Neural cell (in vitro differentiated cells): ENCODE measurements at regions not wholly inside any gene's neighbourhood (a gene's known extent, or its start where the extent isn't known, plus 50 kb on each side); places are given as distances from the start of the nearest gene placed in this dataset.

ENCODE experiments used
- H2AFZ ChIP-seq: fragments of 200-600, 300-800 bp; sonication (generic), shearing (Covaris generic); 2 replicates; pipeline ENCODE4 v1.6.0; 2014; ENCODE audit warnings: low read depth, mild to moderate bottlenecking, antibody characterized with exemption, low read length, moderate library complexity
- H3F3A ChIP-seq: fragments of 200-600 bp; shearing (Covaris generic); 2 replicates; pipeline ENCODE4 v1.6.1; 2016; ENCODE audit warnings: mild to moderate bottlenecking, moderate library complexity, mixed read lengths, antibody characterized with exemption, low read length; ENCODE audit not compliant: insufficient read depth, poor library complexity, severe bottlenecking
- H3K27ac ChIP-seq: fragments of 200-600, 300-800 bp; sonication (generic), shearing (Covaris generic); 2 replicates; pipeline ENCODE4 v1.5.1; 2014; ENCODE audit warnings: mild to moderate bottlenecking, low read length, moderate library complexity
- H3K27me3 ChIP-seq: fragments of 300-800, 200-600 bp; sonication (generic), shearing (Covaris generic); 2 replicates; pipeline ENCODE4 v1.6.0; 2014; ENCODE audit warnings: mild to moderate bottlenecking, low read depth, low read length, moderate library complexity; ENCODE audit not compliant: insufficient read depth
- H3K36me3 ChIP-seq: fragments of 300-800, 200-600 bp; sonication (generic), shearing (Covaris generic); 2 replicates; pipeline ENCODE4 v1.5.1; 2014; ENCODE audit warnings: mild to moderate bottlenecking, antibody characterized with exemption, low read length, moderate library complexity; ENCODE audit not compliant: insufficient read depth
- H3K4me2 ChIP-seq: fragments of 300-800, 200-600 bp; sonication (generic), shearing (Covaris generic); 2 replicates; pipeline ENCODE4 v1.6.0; 2014; ENCODE audit warnings: mild to moderate bottlenecking, low read length
- H3K4me3 ChIP-seq: fragments of 300-800, 200-600 bp; sonication (generic), shearing (Covaris generic); 2 replicates; pipeline ENCODE4 v1.5.1; 2014; ENCODE audit warnings: mild to moderate bottlenecking, low read length, moderate library complexity
- H3K79me2 ChIP-seq: fragments of 200-600 bp; shearing (Covaris generic); replicated peaks from 2 replicates; pipeline ENCODE4 v1.6.0; 2014; ENCODE audit warnings: mild to moderate bottlenecking, low read length, moderate library complexity; ENCODE audit not compliant: insufficient read depth
- H3K9ac ChIP-seq: fragments of 300-800, 200-600 bp; sonication (generic), shearing (Covaris generic); 2 replicates; pipeline ENCODE4 v1.6.1; 2016; ENCODE audit warnings: mild to moderate bottlenecking, low read length, mixed read lengths
- H3K9me2 ChIP-seq: fragments of 200-600 bp; shearing (Covaris generic); 2 replicates; pipeline ENCODE4 v1.6.1; 2016; ENCODE audit warnings: mild to moderate bottlenecking, low read length, mixed read lengths; ENCODE audit not compliant: insufficient read depth
- H3K9me3 ChIP-seq: fragments of 200-600, 300-800 bp; sonication (generic), shearing (Covaris generic); 2 replicates; pipeline ENCODE4 v1.6.1; 2016; ENCODE audit warnings: mild to moderate bottlenecking, mixed run types, low read length, moderate library complexity, mixed read lengths
- H4K20me1 ChIP-seq: fragments of 200-600 bp; shearing (Covaris generic); 2 replicates; pipeline ENCODE4 v1.6.1; 2016; ENCODE audit warnings: mild to moderate bottlenecking, mixed run types; ENCODE audit not compliant: insufficient read depth
- EP300 ChIP-seq: fragments of 450-650 bp; conservative IDR thresholded peaks from 2 replicates; pipeline ENCODE4 v1.6.1; 2014; ENCODE audit warnings: antibody characterized with exemption, mild to moderate bottlenecking, moderate library complexity; ENCODE audit not compliant: poor library complexity, severe bottlenecking
- EZH2 ChIP-seq: fragments of 200-600, 300-800 bp; shearing (Covaris generic), sonication (generic); IDR thresholded peaks from 2 replicates; pipeline ENCODE4 v1.6.1; 2014; ENCODE audit warnings: antibody characterized with exemption, low read length, borderline replicate concordance, mild to moderate bottlenecking; ENCODE audit not compliant: insufficient read depth, poor library complexity, severe bottlenecking
- MXI1 ChIP-seq: fragments of 450-650 bp; conservative IDR thresholded peaks from 2 replicates; pipeline ENCODE4 v1.6.1; 2014; ENCODE audit warnings: antibody characterized with exemption, mild to moderate bottlenecking; ENCODE audit not compliant: poor library complexity, severe bottlenecking
- POLR2AphosphoS5 ChIP-seq: IDR thresholded peaks from 2 replicates; pipeline ENCODE4 v1.6.1; 2012
- RAD21 ChIP-seq: fragments of 450-650 bp; conservative IDR thresholded peaks from 2 replicates; pipeline ENCODE4 v1.6.1; 2014; ENCODE audit warnings: antibody characterized with exemption, mild to moderate bottlenecking, moderate library complexity
- SMC3 ChIP-seq: fragments of 450-650 bp; conservative IDR thresholded peaks from 2 replicates; pipeline ENCODE4 v1.6.1; 2014; ENCODE audit warnings: antibody characterized with exemption, mild to moderate bottlenecking, moderate library complexity; ENCODE audit not compliant: poor library complexity
- TAF1 ChIP-seq: IDR thresholded peaks from 2 replicates; pipeline ENCODE4 v1.6.1; 2012; ENCODE audit warnings: low read depth
- TF ChIP-seq, protein P1 (sequence below): fragments of 450-650 bp; IDR thresholded peaks from 2 replicates; pipeline ENCODE4 v1.5.1; 2014; ENCODE audit warnings: antibody characterized with exemption, mild to moderate bottlenecking, moderate library complexity; ENCODE audit not compliant: poor library complexity, severe bottlenecking
- TF ChIP-seq, protein P2 (sequence below): IDR thresholded peaks from 2 replicates; pipeline ENCODE4 v1.6.1; 2012; ENCODE audit warnings: borderline replicate concordance

DNA sequence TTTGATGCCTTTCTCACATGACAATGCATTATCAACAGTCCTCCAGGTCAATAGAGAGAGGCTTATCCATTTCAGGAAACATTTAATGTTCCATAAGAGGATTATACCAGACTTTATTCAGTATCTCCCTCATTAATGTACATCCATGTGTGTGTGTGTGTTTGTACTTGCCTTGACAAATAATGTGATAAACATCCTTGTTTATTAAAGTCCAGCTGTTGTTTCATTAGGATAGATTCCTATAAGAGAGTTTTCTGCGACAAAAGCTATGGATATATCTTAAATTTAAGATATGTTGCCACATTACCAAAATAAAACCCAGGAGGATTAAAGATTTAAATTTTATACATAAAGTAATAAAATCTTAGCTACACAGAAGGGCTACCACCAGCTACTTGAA lies 492.6 kb downstream of the TOX3 start:
- no peak overlapping the region for H2AFZ ChIP-seq
- no peaks in the 10 kb centered on the region for H3K9me2 ChIP-seq
- TF ChIP-seq TAF1 = no peak
- TF ChIP-seq EZH2 = no peak
- TF ChIP-seq, protein P1, sequence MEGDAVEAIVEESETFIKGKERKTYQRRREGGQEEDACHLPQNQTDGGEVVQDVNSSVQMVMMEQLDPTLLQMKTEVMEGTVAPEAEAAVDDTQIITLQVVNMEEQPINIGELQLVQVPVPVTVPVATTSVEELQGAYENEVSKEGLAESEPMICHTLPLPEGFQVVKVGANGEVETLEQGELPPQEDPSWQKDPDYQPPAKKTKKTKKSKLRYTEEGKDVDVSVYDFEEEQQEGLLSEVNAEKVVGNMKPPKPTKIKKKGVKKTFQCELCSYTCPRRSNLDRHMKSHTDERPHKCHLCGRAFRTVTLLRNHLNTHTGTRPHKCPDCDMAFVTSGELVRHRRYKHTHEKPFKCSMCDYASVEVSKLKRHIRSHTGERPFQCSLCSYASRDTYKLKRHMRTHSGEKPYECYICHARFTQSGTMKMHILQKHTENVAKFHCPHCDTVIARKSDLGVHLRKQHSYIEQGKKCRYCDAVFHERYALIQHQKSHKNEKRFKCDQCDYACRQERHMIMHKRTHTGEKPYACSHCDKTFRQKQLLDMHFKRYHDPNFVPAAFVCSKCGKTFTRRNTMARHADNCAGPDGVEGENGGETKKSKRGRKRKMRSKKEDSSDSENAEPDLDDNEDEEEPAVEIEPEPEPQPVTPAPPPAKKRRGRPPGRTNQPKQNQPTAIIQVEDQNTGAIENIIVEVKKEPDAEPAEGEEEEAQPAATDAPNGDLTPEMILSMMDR = no peak
- TF ChIP-seq POLR2AphosphoS5 = no peak
- TF ChIP-seq SMC3 = no peak
- no peak for TF ChIP-seq RAD21
- no peak overlapping the region for H3K4me2 ChIP-seq
- H4K20me1 ChIP-seq = no peaks in the 10 kb centered on the region
- no peaks in the 10 kb centered on the region for H3K79me2 ChIP-seq
- H3K27ac ChIP-seq = no peak overlapping the region
- H3F3A ChIP-seq = no peaks in the 10 kb centered on the region
- H3K9ac ChIP-seq = no peak overlapping the region
- no peaks in the 10 kb centered on the region for H3K36me3 ChIP-seq
- H3K9me3 ChIP-seq = no peaks in the 10 kb centered on the region
- no peaks in the 10 kb centered on the region for H3K27me3 ChIP-seq
- no peak overlapping the region for H3K4me3 ChIP-seq

DNA sequence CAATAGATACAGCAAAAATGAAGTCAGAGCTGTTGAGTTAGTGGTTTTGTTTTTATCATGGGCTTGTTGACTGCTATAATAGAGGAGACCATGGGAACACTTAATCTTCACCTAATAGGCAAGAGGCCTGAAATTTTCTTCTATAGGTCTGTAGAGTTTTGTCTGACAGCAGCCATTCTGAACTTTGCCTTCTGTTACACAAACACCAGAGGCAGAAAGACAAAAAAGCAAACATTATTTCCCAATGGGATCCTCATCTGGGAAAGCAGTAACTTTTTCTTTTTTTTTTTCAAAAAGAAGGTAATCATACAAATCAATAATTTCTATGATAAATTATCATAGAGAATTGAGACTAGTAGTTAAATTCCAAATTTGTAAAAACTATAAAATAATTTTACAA lies 494.1 kb downstream of the TOX3 start:
- Histone ChIP-seq H3K9ac (no peak overlapping the region), H3K4me2 (no peak overlapping the region), H3K36me3 (no peaks in the 10 kb centered on the region), H4K20me1 (no peaks in the 10 kb centered on the region), H3K4me3 (no peak overlapping the region), H3K9me2 (no peaks in the 10 kb centered on the region), H3F3A (no peaks in the 10 kb centered on the region), H3K27ac (no peak overlapping the region), H3K79me2 (no peaks in the 10 kb centered on the region), H3K9me3 (no peaks in the 10 kb centered on the region), H2AFZ (no peak overlapping the region), H3K27me3 (no peaks in the 10 kb centered on the region)
- TF ChIP-seq TAF1 (no peak), EP300 (no peak), SMC3 (no peak), MXI1 (no peak), POLR2AphosphoS5 (no peak), EZH2 (no peak), RAD21 (no peak)
- TF ChIP-seq, protein P2, sequence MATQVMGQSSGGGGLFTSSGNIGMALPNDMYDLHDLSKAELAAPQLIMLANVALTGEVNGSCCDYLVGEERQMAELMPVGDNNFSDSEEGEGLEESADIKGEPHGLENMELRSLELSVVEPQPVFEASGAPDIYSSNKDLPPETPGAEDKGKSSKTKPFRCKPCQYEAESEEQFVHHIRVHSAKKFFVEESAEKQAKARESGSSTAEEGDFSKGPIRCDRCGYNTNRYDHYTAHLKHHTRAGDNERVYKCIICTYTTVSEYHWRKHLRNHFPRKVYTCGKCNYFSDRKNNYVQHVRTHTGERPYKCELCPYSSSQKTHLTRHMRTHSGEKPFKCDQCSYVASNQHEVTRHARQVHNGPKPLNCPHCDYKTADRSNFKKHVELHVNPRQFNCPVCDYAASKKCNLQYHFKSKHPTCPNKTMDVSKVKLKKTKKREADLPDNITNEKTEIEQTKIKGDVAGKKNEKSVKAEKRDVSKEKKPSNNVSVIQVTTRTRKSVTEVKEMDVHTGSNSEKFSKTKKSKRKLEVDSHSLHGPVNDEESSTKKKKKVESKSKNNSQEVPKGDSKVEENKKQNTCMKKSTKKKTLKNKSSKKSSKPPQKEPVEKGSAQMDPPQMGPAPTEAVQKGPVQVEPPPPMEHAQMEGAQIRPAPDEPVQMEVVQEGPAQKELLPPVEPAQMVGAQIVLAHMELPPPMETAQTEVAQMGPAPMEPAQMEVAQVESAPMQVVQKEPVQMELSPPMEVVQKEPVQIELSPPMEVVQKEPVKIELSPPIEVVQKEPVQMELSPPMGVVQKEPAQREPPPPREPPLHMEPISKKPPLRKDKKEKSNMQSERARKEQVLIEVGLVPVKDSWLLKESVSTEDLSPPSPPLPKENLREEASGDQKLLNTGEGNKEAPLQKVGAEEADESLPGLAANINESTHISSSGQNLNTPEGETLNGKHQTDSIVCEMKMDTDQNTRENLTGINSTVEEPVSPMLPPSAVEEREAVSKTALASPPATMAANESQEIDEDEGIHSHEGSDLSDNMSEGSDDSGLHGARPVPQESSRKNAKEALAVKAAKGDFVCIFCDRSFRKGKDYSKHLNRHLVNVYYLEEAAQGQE = no peak
- TF ChIP-seq, protein P1 = no peak
